ENCODE measurements at regions not wholly inside any gene's neighbourhood (a gene's known extent, or its start where the extent isn't known, plus 50 kb on each side); places are given as distances from the start of the nearest gene placed in this dataset.

DNA sequence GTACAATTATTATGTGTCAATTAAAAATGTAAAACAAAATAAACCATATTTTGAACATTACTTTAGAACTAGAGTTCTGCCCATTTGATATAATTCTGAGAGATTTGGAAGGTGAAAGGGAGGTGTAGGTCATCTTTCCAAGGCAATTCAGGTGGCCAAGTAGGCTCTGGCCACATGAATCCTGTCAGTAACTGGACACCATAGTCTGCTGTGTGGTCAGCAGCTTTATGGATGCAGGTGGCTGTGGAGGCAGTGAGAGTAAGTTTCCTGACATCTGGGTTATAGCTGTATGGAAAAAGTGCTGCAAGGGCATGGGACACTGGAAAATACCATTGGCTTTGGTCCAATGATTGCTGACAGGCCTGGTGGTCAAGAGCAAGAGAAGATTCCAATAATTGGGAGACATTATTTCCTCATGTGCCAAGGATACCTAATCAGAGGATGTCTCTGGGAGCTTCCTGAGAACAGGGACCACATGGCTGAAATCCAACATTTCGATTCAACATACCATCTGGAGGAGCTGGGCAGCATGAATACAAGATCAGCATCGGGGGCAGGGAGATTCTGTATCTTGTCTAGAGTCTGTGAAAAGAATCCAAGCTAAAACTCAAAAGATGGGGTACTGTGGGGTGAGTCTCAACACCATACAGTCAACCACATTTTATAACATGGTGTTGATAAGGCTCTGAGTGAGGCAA lies 523.1 kb downstream of the MID1IP1 start:
- TF ChIP-seq, protein P1, sequence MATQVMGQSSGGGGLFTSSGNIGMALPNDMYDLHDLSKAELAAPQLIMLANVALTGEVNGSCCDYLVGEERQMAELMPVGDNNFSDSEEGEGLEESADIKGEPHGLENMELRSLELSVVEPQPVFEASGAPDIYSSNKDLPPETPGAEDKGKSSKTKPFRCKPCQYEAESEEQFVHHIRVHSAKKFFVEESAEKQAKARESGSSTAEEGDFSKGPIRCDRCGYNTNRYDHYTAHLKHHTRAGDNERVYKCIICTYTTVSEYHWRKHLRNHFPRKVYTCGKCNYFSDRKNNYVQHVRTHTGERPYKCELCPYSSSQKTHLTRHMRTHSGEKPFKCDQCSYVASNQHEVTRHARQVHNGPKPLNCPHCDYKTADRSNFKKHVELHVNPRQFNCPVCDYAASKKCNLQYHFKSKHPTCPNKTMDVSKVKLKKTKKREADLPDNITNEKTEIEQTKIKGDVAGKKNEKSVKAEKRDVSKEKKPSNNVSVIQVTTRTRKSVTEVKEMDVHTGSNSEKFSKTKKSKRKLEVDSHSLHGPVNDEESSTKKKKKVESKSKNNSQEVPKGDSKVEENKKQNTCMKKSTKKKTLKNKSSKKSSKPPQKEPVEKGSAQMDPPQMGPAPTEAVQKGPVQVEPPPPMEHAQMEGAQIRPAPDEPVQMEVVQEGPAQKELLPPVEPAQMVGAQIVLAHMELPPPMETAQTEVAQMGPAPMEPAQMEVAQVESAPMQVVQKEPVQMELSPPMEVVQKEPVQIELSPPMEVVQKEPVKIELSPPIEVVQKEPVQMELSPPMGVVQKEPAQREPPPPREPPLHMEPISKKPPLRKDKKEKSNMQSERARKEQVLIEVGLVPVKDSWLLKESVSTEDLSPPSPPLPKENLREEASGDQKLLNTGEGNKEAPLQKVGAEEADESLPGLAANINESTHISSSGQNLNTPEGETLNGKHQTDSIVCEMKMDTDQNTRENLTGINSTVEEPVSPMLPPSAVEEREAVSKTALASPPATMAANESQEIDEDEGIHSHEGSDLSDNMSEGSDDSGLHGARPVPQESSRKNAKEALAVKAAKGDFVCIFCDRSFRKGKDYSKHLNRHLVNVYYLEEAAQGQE (IDR thresholded peaks at IDR 0.05; ENCODE audit: low read depth) = no peak
- TF ChIP-seq, protein P2, sequence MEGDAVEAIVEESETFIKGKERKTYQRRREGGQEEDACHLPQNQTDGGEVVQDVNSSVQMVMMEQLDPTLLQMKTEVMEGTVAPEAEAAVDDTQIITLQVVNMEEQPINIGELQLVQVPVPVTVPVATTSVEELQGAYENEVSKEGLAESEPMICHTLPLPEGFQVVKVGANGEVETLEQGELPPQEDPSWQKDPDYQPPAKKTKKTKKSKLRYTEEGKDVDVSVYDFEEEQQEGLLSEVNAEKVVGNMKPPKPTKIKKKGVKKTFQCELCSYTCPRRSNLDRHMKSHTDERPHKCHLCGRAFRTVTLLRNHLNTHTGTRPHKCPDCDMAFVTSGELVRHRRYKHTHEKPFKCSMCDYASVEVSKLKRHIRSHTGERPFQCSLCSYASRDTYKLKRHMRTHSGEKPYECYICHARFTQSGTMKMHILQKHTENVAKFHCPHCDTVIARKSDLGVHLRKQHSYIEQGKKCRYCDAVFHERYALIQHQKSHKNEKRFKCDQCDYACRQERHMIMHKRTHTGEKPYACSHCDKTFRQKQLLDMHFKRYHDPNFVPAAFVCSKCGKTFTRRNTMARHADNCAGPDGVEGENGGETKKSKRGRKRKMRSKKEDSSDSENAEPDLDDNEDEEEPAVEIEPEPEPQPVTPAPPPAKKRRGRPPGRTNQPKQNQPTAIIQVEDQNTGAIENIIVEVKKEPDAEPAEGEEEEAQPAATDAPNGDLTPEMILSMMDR (IDR thresholded peaks at IDR 0.05 in 2 of 3, conservative IDR thresholded peaks at IDR 0.05 in 1 of 3; ENCODE audit: borderline replicate concordance in 1 of 3, insufficient read depth in 1 of 3, low read depth in 2 of 3, low read length in 2 of 3) = no peak
- no peak for TF ChIP-seq POLR2AphosphoS5 (IDR thresholded peaks at IDR 0.05; ENCODE audit: low read depth, low read length)
- no peak for TF ChIP-seq MAX (IDR thresholded peaks at IDR 0.05)
- TF ChIP-seq SRF (IDR thresholded peaks at IDR 0.05; ENCODE audit: low read depth) = no peak
- TF ChIP-seq EZH2 (IDR thresholded peaks at IDR 0.05) = no peak
- no peak for TF ChIP-seq SP1 (IDR thresholded peaks at IDR 0.05; ENCODE audit: low read depth)
- no peak for TF ChIP-seq ZNF274 (IDR thresholded peaks at IDR 0.05; ENCODE audit: low read depth, low read length)
- TF ChIP-seq POLR2A (IDR thresholded peaks at IDR 0.05; ENCODE audit: borderline replicate concordance, extremely low read depth, insufficient read depth, insufficient read length) = no peak

All from HCT116 (cell line).